SK-N-SH treated with all-trans-retinoic acid at 6 μM for 48 hours (cell line): ENCODE measurements at regions not wholly inside any gene's neighbourhood (a gene's known extent, or its start where the extent isn't known, plus 50 kb on each side); places are given as distances from the start of the nearest gene placed in this dataset.

Source experiments
- ATAC-seq: fragments of 200-7000 bp; cut with Tn5 transposase; 3 replicates; pipeline ENCODE4 v1.9.1; 2020; ENCODE audit warnings: mild to moderate bottlenecking, moderate library complexity
- ARNTL ChIP-seq: fragments of 450-650 bp; formaldehyde crosslinking; IDR thresholded peaks from 2 replicates; pipeline ENCODE4 v1.5.0; 2020; ENCODE audit warnings: low read depth, mild to moderate bottlenecking, moderate library complexity, borderline replicate concordance
- BACH2 ChIP-seq: fragments of 250-450 bp; sonication (Bioruptor Pico); IDR thresholded peaks from 2 replicates; pipeline ENCODE4 v1.9.0; 2021; ENCODE audit warnings: mild to moderate bottlenecking, borderline replicate concordance
- ESRRG ChIP-seq: fragments of 250-450 bp; sonication (Bioruptor Pico); IDR thresholded peaks from 2 replicates; pipeline ENCODE4 v1.6.1; 2021; ENCODE audit warnings: mild to moderate bottlenecking
- GLIS3 ChIP-seq: fragments of 250-450 bp; sonication (Bioruptor Pico); IDR thresholded peaks from 2 replicates; pipeline ENCODE4 v1.5.0; 2020; ENCODE audit warnings: mild to moderate bottlenecking, moderate library complexity
- ISL1 ChIP-seq: fragments of 250-450 bp; sonication (Bioruptor Pico); IDR thresholded peaks from 2 replicates; pipeline ENCODE4 v2.1.2; 2022; ENCODE audit warnings: mild to moderate bottlenecking, moderate library complexity
- OSR1 ChIP-seq: fragments of 250-450 bp; sonication (Bioruptor Pico); IDR thresholded peaks from 2 replicates; pipeline ENCODE4 v1.8.0; 2022; ENCODE audit warnings: moderate library complexity, mild to moderate bottlenecking, inconsistent platforms
- PATZ1 ChIP-seq: fragments of 250-450 bp; sonication (Bioruptor Pico); IDR thresholded peaks from 2 replicates; pipeline ENCODE4 v1.8.0; 2020; ENCODE audit warnings: mild to moderate bottlenecking, moderate library complexity, borderline replicate concordance
- PPARA ChIP-seq: fragments of 250-450 bp; sonication (Bioruptor Pico); IDR thresholded peaks from 2 replicates; pipeline ENCODE4 v1.5.0; 2020; ENCODE audit warnings: mild to moderate bottlenecking, borderline replicate concordance
- RARB ChIP-seq: fragments of 250-450 bp; sonication (Bioruptor Pico); IDR thresholded peaks from 2 replicates; pipeline ENCODE4 v1.8.0; 2021; ENCODE audit warnings: mild to moderate bottlenecking, moderate library complexity
- SNAI2 ChIP-seq: fragments of 250-450 bp; sonication (Bioruptor Pico); IDR thresholded peaks from 2 replicates; pipeline ENCODE4 v1.5.0; 2020; ENCODE audit warnings: mild to moderate bottlenecking, moderate library complexity
- TCF4 ChIP-seq: fragments of 250-450 bp; sonication (Bioruptor Pico); IDR thresholded peaks from 2 replicates; pipeline ENCODE4 v1.8.0; 2021; ENCODE audit warnings: mild to moderate bottlenecking, moderate library complexity, borderline replicate concordance
- TOX ChIP-seq: fragments of 250-450 bp; sonication (Bioruptor Pico); IDR thresholded peaks from 2 replicates; pipeline ENCODE4 v1.8.0; 2021; ENCODE audit warnings: mild to moderate bottlenecking, moderate library complexity, borderline replicate concordance
- ZC3H10 ChIP-seq: fragments of 250-450 bp; sonication (Bioruptor Pico); IDR thresholded peaks from 2 replicates; pipeline ENCODE4 v1.5.1; 2021; ENCODE audit warnings: mild to moderate bottlenecking, moderate library complexity
- ZFP3 ChIP-seq: fragments of 250-450 bp; sonication (Bioruptor Pico); IDR thresholded peaks from 2 replicates; pipeline ENCODE4 v1.5.0; 2020; ENCODE audit warnings: mild to moderate bottlenecking, moderate library complexity
- ZFP30 ChIP-seq: fragments of 450-650 bp; formaldehyde crosslinking; IDR thresholded peaks from 2 replicates; pipeline ENCODE4 v1.5.0; 2022; ENCODE audit warnings: mild to moderate bottlenecking, moderate library complexity
- ZNF565 ChIP-seq: fragments of 450-650 bp; formaldehyde crosslinking; conservative IDR thresholded peaks from 2 replicates; pipeline ENCODE4 v1.5.0; 2020; ENCODE audit warnings: low read depth, mild to moderate bottlenecking, moderate library complexity
- ZNF70 ChIP-seq: fragments of 450-650 bp; formaldehyde crosslinking; IDR thresholded peaks from 2 replicates; pipeline ENCODE4 v1.5.0; 2020; ENCODE audit warnings: mild to moderate bottlenecking, moderate library complexity
- ZNF8 ChIP-seq: fragments of 450-650 bp; formaldehyde crosslinking; IDR thresholded peaks from 2 replicates; pipeline ENCODE4 v1.5.0; 2020; ENCODE audit warnings: mild to moderate bottlenecking, moderate library complexity
- TF ChIP-seq, protein P1 (sequence below): fragments of 250-450 bp; sonication (Bioruptor Pico); IDR thresholded peaks from 2 replicates; pipeline ENCODE4 v1.5.1; 2021; ENCODE audit warnings: mild to moderate bottlenecking, moderate library complexity
- TF ChIP-seq, protein P2 (sequence below): fragments of 250-450 bp; sonication (Bioruptor Pico); IDR thresholded peaks from 2 replicates; pipeline ENCODE4 v1.8.0; 2021; ENCODE audit warnings: low read depth, mild to moderate bottlenecking, moderate library complexity, borderline replicate concordance
- TF ChIP-seq, protein P3 (sequence below): fragments of 250-450 bp; sonication (Bioruptor Pico); IDR thresholded peaks from 2 replicates; pipeline ENCODE4 v1.5.0; 2020; ENCODE audit warnings: mild to moderate bottlenecking, moderate library complexity
- TF ChIP-seq, protein P4 (sequence below): fragments of 250-450 bp; sonication (Bioruptor Pico); IDR thresholded peaks from 2 replicates; pipeline ENCODE4 v1.5.1; 2020; ENCODE audit warnings: low read depth, mild to moderate bottlenecking, moderate library complexity

DNA sequence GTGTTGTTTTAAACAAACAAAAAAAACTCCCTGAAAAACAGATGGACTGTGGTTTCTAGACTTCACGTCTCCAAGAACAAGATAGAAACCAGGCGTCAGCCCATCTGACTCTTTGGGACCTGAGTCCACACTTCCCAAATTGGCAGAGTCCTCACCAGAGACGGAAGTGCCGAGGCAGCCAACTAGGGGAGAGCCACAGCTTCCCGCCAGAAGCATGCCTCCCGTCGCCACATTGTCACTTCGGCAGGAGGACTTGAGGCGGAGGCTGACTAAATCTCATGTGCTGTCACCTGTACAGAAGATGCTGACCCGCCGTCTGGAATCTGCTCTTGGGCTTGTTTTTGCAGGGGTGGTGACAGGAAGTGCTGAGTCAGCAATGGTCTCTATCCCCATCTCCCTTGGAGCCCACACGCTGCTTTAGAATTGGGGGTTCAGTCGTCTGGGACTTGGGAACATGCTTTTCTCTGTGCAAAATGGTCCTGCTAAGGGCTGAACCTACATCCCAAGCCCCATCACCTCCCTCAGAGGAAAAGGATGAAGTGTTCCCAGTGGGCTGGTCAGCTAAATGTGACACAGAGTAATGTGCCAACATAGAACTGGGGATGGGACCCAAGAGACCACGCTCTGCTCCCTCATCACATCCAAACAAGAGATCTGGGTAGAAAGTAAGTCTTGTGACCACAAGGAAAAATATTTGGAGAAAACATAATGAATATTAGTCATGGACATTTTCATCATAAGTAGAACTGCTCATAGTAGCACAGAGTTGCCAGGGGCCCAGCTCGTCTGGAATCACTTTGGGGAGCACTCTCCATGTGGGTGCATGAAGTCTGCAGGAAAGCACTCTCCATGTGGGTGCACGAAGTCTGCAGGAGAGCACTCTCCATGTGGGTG lies 152.9 kb downstream of the SNX19 start:
- ATAC-seq: no peak
- TF ChIP-seq TCF4 (CRISPR knock-in tag) (no peak), ZNF70 (CRISPR knock-in tag) (no peak), OSR1 (no peak), GLIS3 (CRISPR knock-in tag) (no peak), PPARA (CRISPR knock-in tag) (no peak), ARNTL (CRISPR knock-in tag) (no peak), ZFP3 (CRISPR knock-in tag) (no peak)

GRCh38 chr11:130765406-130765805 lies 150.9 kb downstream of the SNX19 start:
- no peak for ATAC-seq
- TF ChIP-seq SNAI2 (CRISPR knock-in tag): no peak

DNA sequence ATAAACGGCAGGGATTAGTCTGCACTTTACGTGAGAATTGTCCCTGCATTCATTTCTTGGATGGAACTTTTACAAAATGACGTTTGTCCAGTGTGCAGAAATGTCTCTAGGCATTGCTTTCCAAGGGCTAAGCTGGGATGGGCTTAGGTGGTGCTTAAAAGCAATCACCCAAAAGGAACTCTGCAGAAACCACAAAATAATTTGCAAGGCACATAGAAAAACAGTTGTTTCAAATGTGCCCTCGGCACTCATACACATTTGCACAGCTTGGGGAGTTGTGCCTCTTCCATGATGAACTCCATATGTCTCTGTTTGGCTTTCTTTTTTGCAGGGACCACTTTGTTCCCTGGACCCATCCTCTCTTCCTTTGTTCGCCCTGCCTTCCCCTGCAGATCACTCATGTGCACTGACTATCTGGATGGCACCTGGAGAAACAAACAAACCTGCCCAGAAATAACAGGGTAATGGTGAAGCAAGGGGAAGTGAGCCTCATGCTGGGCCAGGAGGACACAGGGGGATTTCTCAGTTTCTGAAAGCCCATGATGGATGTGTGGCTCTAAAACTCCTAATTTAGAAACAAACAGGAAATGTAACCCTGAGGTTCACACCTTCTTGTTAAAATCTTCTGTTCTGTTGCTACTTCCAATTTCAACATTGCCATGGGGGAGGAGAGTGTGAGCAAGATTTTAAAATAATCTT lies 150.2 kb downstream of the SNX19 start:
- TF ChIP-seq TCF4 (CRISPR knock-in tag) (no peak), TOX (CRISPR knock-in tag) (no peak), SNAI2 (CRISPR knock-in tag) (no peak), ZC3H10 (CRISPR knock-in tag) (no peak)
- TF ChIP-seq, protein P1, sequence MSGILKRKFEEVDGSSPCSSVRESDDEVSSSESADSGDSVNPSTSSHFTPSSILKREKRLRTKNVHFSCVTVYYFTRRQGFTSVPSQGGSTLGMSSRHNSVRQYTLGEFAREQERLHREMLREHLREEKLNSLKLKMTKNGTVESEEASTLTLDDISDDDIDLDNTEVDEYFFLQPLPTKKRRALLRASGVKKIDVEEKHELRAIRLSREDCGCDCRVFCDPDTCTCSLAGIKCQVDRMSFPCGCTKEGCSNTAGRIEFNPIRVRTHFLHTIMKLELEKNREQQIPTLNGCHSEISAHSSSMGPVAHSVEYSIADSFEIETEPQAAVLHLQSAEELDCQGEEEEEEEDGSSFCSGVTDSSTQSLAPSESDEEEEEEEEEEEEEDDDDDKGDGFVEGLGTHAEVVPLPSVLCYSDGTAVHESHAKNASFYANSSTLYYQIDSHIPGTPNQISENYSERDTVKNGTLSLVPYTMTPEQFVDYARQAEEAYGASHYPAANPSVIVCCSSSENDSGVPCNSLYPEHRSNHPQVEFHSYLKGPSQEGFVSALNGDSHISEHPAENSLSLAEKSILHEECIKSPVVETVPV (CRISPR knock-in tag): no peak
- TF ChIP-seq, protein P2, sequence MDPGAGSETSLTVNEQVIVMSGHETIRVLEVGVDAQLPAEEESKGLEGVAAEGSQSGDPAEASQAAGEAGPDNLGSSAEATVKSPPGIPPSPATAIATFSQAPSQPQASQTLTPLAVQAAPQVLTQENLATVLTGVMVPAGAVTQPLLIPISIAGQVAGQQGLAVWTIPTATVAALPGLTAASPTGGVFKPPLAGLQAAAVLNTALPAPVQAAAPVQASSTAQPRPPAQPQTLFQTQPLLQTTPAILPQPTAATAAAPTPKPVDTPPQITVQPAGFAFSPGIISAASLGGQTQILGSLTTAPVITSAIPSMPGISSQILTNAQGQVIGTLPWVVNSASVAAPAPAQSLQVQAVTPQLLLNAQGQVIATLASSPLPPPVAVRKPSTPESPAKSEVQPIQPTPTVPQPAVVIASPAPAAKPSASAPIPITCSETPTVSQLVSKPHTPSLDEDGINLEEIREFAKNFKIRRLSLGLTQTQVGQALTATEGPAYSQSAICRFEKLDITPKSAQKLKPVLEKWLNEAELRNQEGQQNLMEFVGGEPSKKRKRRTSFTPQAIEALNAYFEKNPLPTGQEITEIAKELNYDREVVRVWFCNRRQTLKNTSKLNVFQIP (CRISPR knock-in tag): no peak
- no peak for ATAC-seq

- TF ChIP-seq, protein P3, sequence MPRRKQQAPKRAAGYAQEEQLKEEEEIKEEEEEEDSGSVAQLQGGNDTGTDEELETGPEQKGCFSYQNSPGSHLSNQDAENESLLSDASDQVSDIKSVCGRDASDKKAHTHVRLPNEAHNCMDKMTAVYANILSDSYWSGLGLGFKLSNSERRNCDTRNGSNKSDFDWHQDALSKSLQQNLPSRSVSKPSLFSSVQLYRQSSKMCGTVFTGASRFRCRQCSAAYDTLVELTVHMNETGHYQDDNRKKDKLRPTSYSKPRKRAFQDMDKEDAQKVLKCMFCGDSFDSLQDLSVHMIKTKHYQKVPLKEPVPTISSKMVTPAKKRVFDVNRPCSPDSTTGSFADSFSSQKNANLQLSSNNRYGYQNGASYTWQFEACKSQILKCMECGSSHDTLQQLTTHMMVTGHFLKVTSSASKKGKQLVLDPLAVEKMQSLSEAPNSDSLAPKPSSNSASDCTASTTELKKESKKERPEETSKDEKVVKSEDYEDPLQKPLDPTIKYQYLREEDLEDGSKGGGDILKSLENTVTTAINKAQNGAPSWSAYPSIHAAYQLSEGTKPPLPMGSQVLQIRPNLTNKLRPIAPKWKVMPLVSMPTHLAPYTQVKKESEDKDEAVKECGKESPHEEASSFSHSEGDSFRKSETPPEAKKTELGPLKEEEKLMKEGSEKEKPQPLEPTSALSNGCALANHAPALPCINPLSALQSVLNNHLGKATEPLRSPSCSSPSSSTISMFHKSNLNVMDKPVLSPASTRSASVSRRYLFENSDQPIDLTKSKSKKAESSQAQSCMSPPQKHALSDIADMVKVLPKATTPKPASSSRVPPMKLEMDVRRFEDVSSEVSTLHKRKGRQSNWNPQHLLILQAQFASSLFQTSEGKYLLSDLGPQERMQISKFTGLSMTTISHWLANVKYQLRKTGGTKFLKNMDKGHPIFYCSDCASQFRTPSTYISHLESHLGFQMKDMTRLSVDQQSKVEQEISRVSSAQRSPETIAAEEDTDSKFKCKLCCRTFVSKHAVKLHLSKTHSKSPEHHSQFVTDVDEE: no peak
- TF ChIP-seq ZC3H10 (CRISPR knock-in tag) (no peak), ZNF8 (CRISPR knock-in tag) (no peak), ESRRG (CRISPR knock-in tag) (no peak), ISL1 (CRISPR knock-in tag) (no peak), ZFP30 (CRISPR knock-in tag) (no peak), OSR1 (no peak), PATZ1 (no peak), ZNF70 (CRISPR knock-in tag) (no peak), ZNF565 (CRISPR knock-in tag) (no peak), SNAI2 (CRISPR knock-in tag) (no peak), TOX (CRISPR knock-in tag) (no peak), BACH2 (CRISPR knock-in tag) (no peak), ARNTL (CRISPR knock-in tag) (no peak), PPARA (CRISPR knock-in tag) (no peak), TCF4 (CRISPR knock-in tag) (no peak), RARB (CRISPR knock-in tag) (no peak)
- TF ChIP-seq, protein P4, sequence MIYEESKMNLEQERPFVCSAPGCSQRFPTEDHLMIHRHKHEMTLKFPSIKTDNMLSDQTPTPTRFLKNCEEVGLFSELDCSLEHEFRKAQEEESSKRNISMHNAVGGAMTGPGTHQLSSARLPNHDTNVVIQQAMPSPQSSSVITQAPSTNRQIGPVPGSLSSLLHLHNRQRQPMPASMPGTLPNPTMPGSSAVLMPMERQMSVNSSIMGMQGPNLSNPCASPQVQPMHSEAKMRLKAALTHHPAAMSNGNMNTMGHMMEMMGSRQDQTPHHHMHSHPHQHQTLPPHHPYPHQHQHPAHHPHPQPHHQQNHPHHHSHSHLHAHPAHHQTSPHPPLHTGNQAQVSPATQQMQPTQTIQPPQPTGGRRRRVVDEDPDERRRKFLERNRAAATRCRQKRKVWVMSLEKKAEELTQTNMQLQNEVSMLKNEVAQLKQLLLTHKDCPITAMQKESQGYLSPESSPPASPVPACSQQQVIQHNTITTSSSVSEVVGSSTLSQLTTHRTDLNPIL: no peak
- TF ChIP-seq, all 23 proteins: peak for 0
Measured at GRCh38 chr11:130766650-130767565, 149.4 kb downstream of the SNX19 start.

More at GRCh38 chr11:130766650-130767565, 149.4 kb downstream of the SNX19 start:
- ATAC-seq: no peak
